Cardiac muscle cell (in vitro differentiated cells and primary cell): ENCODE measurements at regions not wholly inside any gene's neighbourhood (a gene's known extent, or its start where the extent isn't known, plus 50 kb on each side); places are given as distances from the start of the nearest gene placed in this dataset.
"Not testable (repeated sequence)": the region's sequence is repeated elsewhere in the genome, so short reads cannot be mapped to it uniquely, and the experiment has no call there.

Experiments
- DNase-seq, 2 donors: peaks; one replicate each; pipeline versions ENCODE4 v3.0.0 to v3.0.0-alpha.2; 2010 to 2017; ENCODE audit warnings: low read depth in 1 of 2, low spot score in 1 of 2
- H3K27ac ChIP-seq: fragments of 200-600 bp; sonication (generic); 2 replicates; pipeline ENCODE4 v1.5.1; 2016
- H3K27me3 ChIP-seq: fragments of 200-600 bp; sonication (generic); 2 replicates; pipeline ENCODE4 v1.6.0; 2016; ENCODE audit warnings: control low read depth
- H3K36me3 ChIP-seq: fragments of 200-600 bp; sonication (generic); 2 replicates; pipeline ENCODE4 v1.5.1; 2016; ENCODE audit warnings: control low read depth
- H3K4me1 ChIP-seq: fragments of 200-600 bp; sonication (generic); 2 replicates; pipeline ENCODE4 v1.8.1; 2017; ENCODE audit warnings: low read depth, mild to moderate bottlenecking, mixed run types
- H3K4me3 ChIP-seq: fragments of 200-600 bp; sonication (generic); 2 replicates; pipeline ENCODE4 v1.5.1; 2016; ENCODE audit warnings: mild to moderate bottlenecking
- H3K9me3 ChIP-seq: fragments of 200-600 bp; sonication (generic); 2 replicates; pipeline ENCODE4 v1.5.1; 2017; ENCODE audit warnings: low read depth, mild to moderate bottlenecking, control low read depth
- CTCF ChIP-seq: IDR thresholded peaks from 2 replicates; pipeline ENCODE4 v1.5.1; 2012; ENCODE audit warnings: low read depth, mild to moderate bottlenecking, low read length

- peak in 1 of 2 donors; percentile 1 for DNase-seq
- Histone ChIP-seq H3K27ac (no peak overlapping the region), H3K36me3 (no peaks in the 10 kb centered on the region), H3K9me3 (no peaks in the 10 kb centered on the region), H3K4me3 (no peak overlapping the region), H3K27me3 (no peaks in the 10 kb centered on the region), H3K4me1 (no peaks in the 10 kb centered on the region)
- TF ChIP-seq CTCF: no peak
Observed at GRCh38 chr13:89205856-89206520, 1534.8 kb downstream of the SLITRK5 start.

DNA sequence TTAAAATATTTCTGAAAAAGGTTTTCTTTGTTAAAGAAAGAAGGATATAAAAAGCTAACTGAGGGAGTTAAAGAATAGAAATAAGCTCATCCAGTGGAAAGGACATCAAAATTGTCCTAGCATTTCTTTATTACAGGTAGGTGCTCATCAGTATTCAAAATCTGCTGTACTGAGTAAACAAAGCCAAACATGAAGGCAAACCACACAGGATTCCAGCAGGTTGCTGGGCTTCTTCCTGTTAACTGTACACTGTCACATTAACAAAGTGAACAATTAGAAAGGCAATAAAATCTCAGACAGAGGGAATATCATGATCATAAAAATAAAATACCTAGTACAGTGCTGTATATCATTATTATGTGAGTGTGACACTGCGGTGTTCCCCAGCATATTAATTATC lies 1541.0 kb downstream of the SLITRK5 start:
- TF ChIP-seq CTCF: no peak
- Histone ChIP-seq H3K4me1 (no peaks in the 10 kb centered on the region), H3K36me3 (no peaks in the 10 kb centered on the region), H3K27ac (no peak overlapping the region), H3K27me3 (no peaks in the 10 kb centered on the region), H3K4me3 (no peak overlapping the region), H3K9me3 (no peaks in the 10 kb centered on the region)
- no peak for DNase-seq

GRCh38 chr13:89214185-89214584 lies 1543.0 kb downstream of the SLITRK5 start:
- no peak for DNase-seq
- TF ChIP-seq CTCF: no peak
- no peak overlapping the region for H3K4me3 ChIP-seq

DNA sequence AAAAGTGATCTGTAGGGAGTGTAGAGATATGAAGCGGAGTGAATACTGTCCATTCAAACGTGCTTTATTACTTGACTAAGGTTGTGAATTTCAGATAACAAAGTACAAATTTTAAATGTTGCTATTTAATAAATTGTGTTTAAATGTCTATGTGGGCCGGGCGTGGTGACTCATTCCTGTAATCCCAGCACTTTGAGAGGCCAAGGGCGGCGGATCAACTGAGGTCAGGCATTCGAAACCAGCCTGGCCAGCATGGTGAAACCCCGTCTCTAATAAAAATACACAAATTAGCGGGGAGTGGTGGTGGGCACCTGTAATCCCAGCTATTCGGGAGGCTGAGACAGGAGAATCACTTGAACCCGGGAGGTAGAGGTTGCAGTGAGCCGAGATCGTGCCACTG lies 1544.1 kb downstream of the SLITRK5 start:
- H3K4me3 ChIP-seq, H3K36me3 ChIP-seq, H3K9me3 ChIP-seq, H3K4me1 ChIP-seq, H3K27me3 ChIP-seq, DNase-seq, H3K27ac ChIP-seq: not testable (repeated sequence)

More at GRCh38 chr13:89214185-89214584, 1543.0 kb downstream of the SLITRK5 start:
- Histone ChIP-seq H3K27ac (no peak overlapping the region), H3K27me3 (no peaks in the 10 kb centered on the region), H3K4me1 (no peaks in the 10 kb centered on the region), H3K36me3 (no peaks in the 10 kb centered on the region), H3K9me3 (no peaks in the 10 kb centered on the region)

DNA sequence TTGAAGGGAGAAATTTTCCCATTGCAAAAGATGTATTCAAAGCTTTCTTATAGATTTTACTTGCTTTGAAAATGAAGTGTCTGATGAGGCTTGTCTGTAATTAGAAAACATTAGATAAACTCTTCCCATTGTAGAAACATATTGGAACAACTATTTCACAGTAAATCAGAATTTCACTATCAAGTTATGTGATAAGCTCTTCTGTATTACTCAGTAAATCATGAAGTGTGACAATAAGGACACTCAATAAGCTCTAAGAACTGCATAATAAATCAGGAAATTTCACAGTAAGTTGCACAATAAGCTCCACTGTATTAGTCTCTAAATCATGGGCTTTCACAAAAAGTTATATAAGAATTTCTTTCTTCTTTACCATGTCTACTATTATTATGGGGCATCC lies 1546.6 kb downstream of the SLITRK5 start:
- Histone ChIP-seq H3K27ac (no peak overlapping the region), H3K4me1 (no peaks in the 10 kb centered on the region), H3K4me3 (no peak overlapping the region), H3K27me3 (no peaks in the 10 kb centered on the region), H3K36me3 (no peaks in the 10 kb centered on the region), H3K9me3 (no peaks in the 10 kb centered on the region)
- no peak for DNase-seq
- TF ChIP-seq CTCF: no peak

- Histone ChIP-seq H3K4me1 (no peaks in the 10 kb centered on the region), H3K27ac (no peak overlapping the region), H3K36me3 (no peaks in the 10 kb centered on the region), H3K4me3 (no peak overlapping the region), H3K9me3 (no peaks in the 10 kb centered on the region), H3K27me3 (no peaks in the 10 kb centered on the region)
- DNase-seq: no peak
- TF ChIP-seq CTCF: no peak
Observed at GRCh38 chr13:89221557-89222158, 1550.5 kb downstream of the SLITRK5 start.
